Endothelial cell of umbilical vein (primary cell): ENCODE measurements at regions not wholly inside any gene's neighbourhood (a gene's known extent, or its start where the extent isn't known, plus 50 kb on each side); places are given as distances from the start of the nearest gene placed in this dataset.

Source experiments
- BruUV-seq: library from RNA; stranded (reverse); fragments of 400-500 nt; replicated peaks from 2 replicates; lab custom pipeline; 2021; lab: Mats Ljungman, UMichigan
- CTCF ChIA-PET: fragments of 300-600, 350-600 bp; sonication (Branson Sonifier 250); formaldehyde crosslinking; loops from one replicate; lab custom pipeline; 2021; ENCODE audit warnings: antibody characterized with exemption, inconsistent platforms; lab: Charles Lee
- POLR2A ChIA-PET: fragments of 300-600, 350-600 bp; sonication (Branson Sonifier 250); formaldehyde crosslinking; loops from one replicate; lab custom pipeline; 2021; ENCODE audit warnings: antibody characterized with exemption, inconsistent platforms; lab: Charles Lee
- DNase-seq: peaks from one replicate; pipeline ENCODE4 v3.0.0-alpha.2; 2011; ENCODE audit warnings: low read depth, low spot score
- FAIRE-seq: peaks from 2 replicates; lab custom pipeline; 2011; peaks lifted over from hg19 to GRCh38; lab: Jason Lieb, UNC
- H2AFZ ChIP-seq: 2 replicates; pipeline ENCODE4 v1.6.0; 2012; ENCODE audit warnings: low read depth, low read length, control low read depth, inconsistent platforms
- H3K27ac ChIP-seq: 2 replicates; pipeline ENCODE4 v1.5.1; 2011; ENCODE audit warnings: low read depth, mild to moderate bottlenecking, control low read depth, low read length, moderate library complexity; ENCODE audit not compliant: insufficient read depth
- H3K27me3 ChIP-seq, 2 experiments: 2 replicates each; pipeline versions ENCODE4 v1.6.0 to v1.6.1; 2011; ENCODE audit warnings: low read length in 2 of 2, mixed read lengths in 1 of 2; ENCODE audit not compliant: control insufficient read depth in 2 of 2, insufficient read depth in 2 of 2
- H3K36me3 ChIP-seq, 2 experiments: 2 replicates in 1 of 2; 3 replicates in 1 of 2; pipeline ENCODE4 v1.5.1; 2011; ENCODE audit warnings: low read length in 2 of 2, mild to moderate bottlenecking in 1 of 2, moderate library complexity in 1 of 2; ENCODE audit not compliant: control insufficient read depth in 2 of 2, insufficient read depth in 2 of 2; ENCODE audit errors: extremely low read depth in 1 of 2
- H3K4me1 ChIP-seq: 3 replicates; pipeline ENCODE4 v1.5.1; 2011; ENCODE audit warnings: mild to moderate bottlenecking, low read length; ENCODE audit not compliant: control insufficient read depth, insufficient read depth; ENCODE audit errors: extremely low read depth
- H3K4me2 ChIP-seq: 2 replicates; pipeline ENCODE4 v1.6.1; 2011; ENCODE audit warnings: low read length, control low read depth, mixed read lengths; ENCODE audit not compliant: insufficient read depth
- H3K4me3 ChIP-seq, 3 experiments: fragments of 200-600 bp in 1 of 3; sonication (generic), shearing (Covaris generic) in 1 of 3; replicated peaks in 1 of 3; 2 replicates each; pipeline ENCODE4 v1.5.1; 2011 to 2016; ENCODE audit warnings: control low read depth in 3 of 3, low read length in 3 of 3, mild to moderate bottlenecking in 2 of 3, inconsistent platforms in 1 of 3, low read depth in 1 of 3, moderate library complexity in 1 of 3; ENCODE audit not compliant: insufficient read depth in 1 of 3
- H3K79me2 ChIP-seq: 2 replicates; pipeline ENCODE4 v1.6.0; 2012; ENCODE audit warnings: low read length, inconsistent platforms; ENCODE audit not compliant: control insufficient read depth, insufficient read depth
- H3K9ac ChIP-seq: replicated peaks from 2 replicates; pipeline ENCODE3; 2011; ENCODE audit warnings: low read length, control low read depth; ENCODE audit not compliant: insufficient read depth; ENCODE audit errors: extremely low read depth
- H3K9me1 ChIP-seq: replicated peaks from 3 replicates; pipeline ENCODE4 v1.6.0; 2011; ENCODE audit warnings: mild to moderate bottlenecking, low read length; ENCODE audit not compliant: control insufficient read depth, insufficient read depth; ENCODE audit errors: extremely low read depth
- H3K9me3 ChIP-seq: replicated peaks from 2 replicates; pipeline ENCODE4 v1.5.1; 2012; ENCODE audit warnings: low read length, inconsistent platforms; ENCODE audit not compliant: control insufficient read depth, insufficient read depth
- H4K20me1 ChIP-seq: replicated peaks from 2 replicates; pipeline ENCODE3; 2011; ENCODE audit warnings: mild to moderate bottlenecking, low read length; ENCODE audit not compliant: control insufficient read depth, insufficient read depth; ENCODE audit errors: extremely low read depth
- CTCF ChIP-seq, 2 donors: IDR thresholded peaks; 1 replicate in 1 of 2; 2 replicates in 1 of 2; pipeline ENCODE4 v1.5.1; 2011; ENCODE audit warnings: low read length in 2 of 2, mild to moderate bottlenecking in 2 of 2, moderate library complexity in 2 of 2, control low read depth in 1 of 2, inconsistent platforms in 1 of 2, low read depth in 1 of 2; ENCODE audit not compliant: insufficient read depth in 1 of 2; ENCODE audit errors: extremely low read depth in 1 of 2
- EZH2 ChIP-seq: IDR thresholded peaks from 2 replicates; pipeline ENCODE4 v1.6.1; 2012; ENCODE audit warnings: borderline replicate concordance, low read depth, mild to moderate bottlenecking, moderate library complexity, low read length, inconsistent platforms; ENCODE audit not compliant: severe bottlenecking
- FOS ChIP-seq: IDR thresholded peaks from 2 replicates; pipeline ENCODE4 v1.6.1; 2011; ENCODE audit warnings: mild to moderate bottlenecking, low read length, moderate library complexity, borderline replicate concordance; ENCODE audit not compliant: insufficient read depth
- GATA2 ChIP-seq: IDR thresholded peaks from 2 replicates; pipeline ENCODE4 v1.7.0; 2011; ENCODE audit warnings: low read depth, mild to moderate bottlenecking, moderate library complexity, mixed read lengths, low read length; ENCODE audit not compliant: insufficient read length, insufficient read depth
- JUN ChIP-seq: IDR thresholded peaks from 2 replicates; pipeline ENCODE4 v1.6.1; 2011; ENCODE audit warnings: borderline replicate concordance, low read depth; ENCODE audit not compliant: insufficient read length, insufficient read depth
- MAX ChIP-seq: IDR thresholded peaks from 2 replicates; pipeline ENCODE4 v1.6.1; 2011; ENCODE audit not compliant: insufficient read depth, insufficient read length
- MYC ChIP-seq: IDR thresholded peaks from one replicate; pipeline ENCODE4 v1.6.1; 2011; ENCODE audit warnings: mild to moderate bottlenecking, low read depth, low read length
- POLR2A ChIP-seq: IDR thresholded peaks from 2 replicates; pipeline ENCODE4 v1.6.1; 2012; ENCODE audit warnings: low read depth, mild to moderate bottlenecking, control low read depth, low read length
- POLR2AphosphoS5 ChIP-seq: IDR thresholded peaks from 2 replicates; pipeline ENCODE4 v1.6.1; 2012; ENCODE audit warnings: low read depth, mild to moderate bottlenecking, control low read depth, low read length, moderate library complexity; ENCODE audit not compliant: insufficient read depth
- dilution Hi-C: fragments of 300-500 bp; cut with MboI; formaldehyde crosslinking; loops from one replicate; pipeline ENCODE4 v1.15.0; 2019; ENCODE audit warnings: low sequenced_read_pairs; ENCODE audit not compliant: extremely low pct_ligation_motif_present
- intact Hi-C: fragments of 100-400 bp; cut with micrococcal nuclease; formaldehyde crosslinking; loops from one replicate; pipeline ENCODE4 v1.10.0; 2022

- dilution Hi-C loops: no loop called here
Observed at GRCh38 chr1:116833718-116834117, 76.0 kb upstream of the PTGFRN start.

More at GRCh38 chr1:116833718-116834117, 76.0 kb upstream of the PTGFRN start:
- Histone ChIP-seq H3K4me3 (no peak overlapping the region), H3K36me3 (no peaks in the 10 kb centered on the region), H2AFZ (no peak overlapping the region), H3K9me3 (no peaks in the 10 kb centered on the region), H4K20me1 (no peaks in the 10 kb centered on the region), H3K4me2 (no peak overlapping the region), H3K9me1 (no peaks in the 10 kb centered on the region), H3K9ac (no peak overlapping the region), H3K4me1 (no peaks in the 10 kb centered on the region), H3K79me2 (no peaks in the 10 kb centered on the region), H3K27ac (no peak overlapping the region), H3K27me3 (peaks cover 4 to 21% of the 10 kb centered on the region in 2 experiments)
- TF ChIP-seq CTCF (IDR thresholded peaks at IDR 0.05; ENCODE audit: extremely low read depth in 1 of 2, insufficient read depth in 1 of 2, low read depth in 1 of 2, low read length in 2 of 2): no peak
- no peak for TF ChIP-seq JUN
- no peak for TF ChIP-seq POLR2AphosphoS5
- TF ChIP-seq GATA2: no peak
- TF ChIP-seq EZH2: no peak
- no peak for TF ChIP-seq POLR2A
- TF ChIP-seq FOS: no peak
- no peak for TF ChIP-seq MAX
- TF ChIP-seq MYC: no peak
- BruUV-seq: no TSS peak
- intact Hi-C loops: no loop called here
- no peak for FAIRE-seq
- ChIA-PET POLR2A (no interaction called here), CTCF (interaction anchor here (1.1 kb wide), 1 partner anchor 15 kb away, joined by 3 read pairs; no protein-coding TSS in a partner anchor)
- DNase-seq: no peak
